Upper lobe of right lung (tissue), 1 donor: ENCODE measurements at regions not wholly inside any gene's neighbourhood (a gene's known extent, or its start where the extent isn't known, plus 50 kb on each side); places are given as distances from the start of the nearest gene placed in this dataset.

Source experiments
- ATAC-seq: fragments of 200-7000 bp; cut with Tn5 transposase; one replicate; pipeline ENCODE4 v1.9.1; 2020; ENCODE audit warnings: mild to moderate bottlenecking, moderate library complexity
- DNase-seq: peaks from one replicate; pipeline ENCODE4 v3.0.0-alpha.2; 2020
- H3K27ac ChIP-seq: fragments of 200-600 bp; one replicate; pipeline ENCODE4 v1.8.0; 2022
- H3K27me3 ChIP-seq: fragments of 200-600 bp; one replicate; pipeline ENCODE4 v1.8.0; 2022; ENCODE audit warnings: mild to moderate bottlenecking
- H3K36me3 ChIP-seq: fragments of 200-600 bp; one replicate; pipeline ENCODE4 v1.8.0; 2022
- H3K4me1 ChIP-seq: fragments of 200-600 bp; one replicate; pipeline ENCODE4 v1.8.0; 2022
- H3K4me3 ChIP-seq: fragments of 200-600 bp; one replicate; pipeline ENCODE4 v1.8.0; 2022; ENCODE audit warnings: mild to moderate bottlenecking
- H3K9me3 ChIP-seq: fragments of 200-600 bp; one replicate; pipeline ENCODE4 v1.8.0; 2022
- CTCF ChIP-seq: fragments of 200-600 bp; IDR thresholded peaks from one replicate; pipeline ENCODE4 v1.8.0; 2022; ENCODE audit warnings: antibody characterized with exemption
- intact Hi-C: fragments of 100-400 bp; cut with DNase I; formaldehyde crosslinking; loops from one replicate; pipeline ENCODE4 v1.11.0; 2022
- donor health status: DM: no; HTN: yes; CAD: no; lungs with severe emphysema.

- no peak for DNase-seq
- no peak overlapping the region for H3K4me3 ChIP-seq
- H3K36me3 ChIP-seq: no peaks in the 10 kb centered on the region
- intact Hi-C loops: no loop called here
- TF ChIP-seq CTCF: no peak
- H3K27me3 ChIP-seq: no peaks in the 10 kb centered on the region
- ATAC-seq: no peak
- H3K27ac ChIP-seq: no peak overlapping the region
- H3K9me3 ChIP-seq: no peaks in the 10 kb centered on the region
- H3K4me1 ChIP-seq: no peaks in the 10 kb centered on the region
These were observed 228.7 kb downstream of the TXNL1 start for GRCh38 chr18:56409736-56410135.

- no peak for TF ChIP-seq CTCF
- no peak for ATAC-seq
- intact Hi-C loops: no loop called here
These were observed 230.7 kb downstream of the TXNL1 start for GRCh38 chr18:56407646-56408180.

GRCh38 chr18:56402872-56403516, 235.4 kb downstream of the TXNL1 start:
- Histone ChIP-seq H3K4me3 (no peak overlapping the region), H3K4me1 (no peaks in the 10 kb centered on the region), H3K36me3 (no peaks in the 10 kb centered on the region), H3K27me3 (no peaks in the 10 kb centered on the region), H3K27ac (no peak overlapping the region), H3K9me3 (no peaks in the 10 kb centered on the region)
- DNase-seq: no peak
- intact Hi-C loops: no loop called here
- no peak for TF ChIP-seq CTCF
- no peak for ATAC-seq

More at GRCh38 chr18:56407646-56408180, 230.7 kb downstream of the TXNL1 start:
- Histone ChIP-seq H3K27ac (no peak overlapping the region), H3K27me3 (no peaks in the 10 kb centered on the region), H3K4me1 (no peaks in the 10 kb centered on the region), H3K36me3 (no peaks in the 10 kb centered on the region), H3K4me3 (no peak overlapping the region), H3K9me3 (no peaks in the 10 kb centered on the region)
- no peak for DNase-seq

GRCh38 chr18:56393870-56394269, 244.5 kb downstream of the TXNL1 start:
- ATAC-seq: no peak

GRCh38 chr18:56391931-56392590, 246.3 kb downstream of the TXNL1 start:
- Histone ChIP-seq H3K4me1 (no peaks in the 10 kb centered on the region), H3K27ac (no peak overlapping the region), H3K4me3 (no peak overlapping the region), H3K9me3 (no peaks in the 10 kb centered on the region), H3K36me3 (no peaks in the 10 kb centered on the region), H3K27me3 (no peaks in the 10 kb centered on the region)
- TF ChIP-seq CTCF: no peak
- ATAC-seq (no peak), DNase-seq (no peak)
- intact Hi-C loops: no loop called here

More at GRCh38 chr18:56393870-56394269, 244.5 kb downstream of the TXNL1 start:
- no peaks in the 10 kb centered on the region for H3K27me3 ChIP-seq
- no peak overlapping the region for H3K27ac ChIP-seq
- DNase-seq: no peak
- H3K4me3 ChIP-seq: no peak overlapping the region
- intact Hi-C loops: no loop called here
- no peak for TF ChIP-seq CTCF
- no peaks in the 10 kb centered on the region for H3K9me3 ChIP-seq
- no peaks in the 10 kb centered on the region for H3K36me3 ChIP-seq
- H3K4me1 ChIP-seq: no peaks in the 10 kb centered on the region
